Kidney epithelial cell (primary cell): ENCODE measurements at regions not wholly inside any gene's neighbourhood (a gene's known extent, or its start where the extent isn't known, plus 50 kb on each side); places are given as distances from the start of the nearest gene placed in this dataset.

Experiments
- DNase-seq: peaks from one replicate; pipeline ENCODE4 v3.0.0-alpha.2; 2010; ENCODE audit warnings: low read depth
- H3K27me3 ChIP-seq: 2 replicates; pipeline ENCODE4 v1.6.0; 2011; ENCODE audit warnings: low read length; ENCODE audit not compliant: control insufficient read depth, insufficient read depth
- H3K36me3 ChIP-seq: 2 replicates; pipeline ENCODE4 v1.5.1; 2011; ENCODE audit warnings: low read length; ENCODE audit not compliant: control insufficient read depth, insufficient read depth
- H3K4me3 ChIP-seq: 2 replicates; pipeline ENCODE4 v1.5.1; 2011; ENCODE audit warnings: low read depth, mild to moderate bottlenecking, control low read depth, low read length
- CTCF ChIP-seq: IDR thresholded peaks from 2 replicates; pipeline ENCODE4 v1.5.1; 2011; ENCODE audit warnings: mild to moderate bottlenecking, moderate library complexity, low read length, control low read depth, inconsistent platforms; ENCODE audit not compliant: insufficient read depth, poor library complexity, severe bottlenecking

- H3K36me3 ChIP-seq, result no peaks in the 10 kb centered on the region
- H3K4me3 ChIP-seq, result no peak overlapping the region
- no peak for DNase-seq
- H3K27me3 ChIP-seq, result no peaks in the 10 kb centered on the region
- TF ChIP-seq CTCF, result no peak
Measured at GRCh38 chr19:31626941-31627340, 277.7 kb upstream of the TSHZ3 start.

DNA sequence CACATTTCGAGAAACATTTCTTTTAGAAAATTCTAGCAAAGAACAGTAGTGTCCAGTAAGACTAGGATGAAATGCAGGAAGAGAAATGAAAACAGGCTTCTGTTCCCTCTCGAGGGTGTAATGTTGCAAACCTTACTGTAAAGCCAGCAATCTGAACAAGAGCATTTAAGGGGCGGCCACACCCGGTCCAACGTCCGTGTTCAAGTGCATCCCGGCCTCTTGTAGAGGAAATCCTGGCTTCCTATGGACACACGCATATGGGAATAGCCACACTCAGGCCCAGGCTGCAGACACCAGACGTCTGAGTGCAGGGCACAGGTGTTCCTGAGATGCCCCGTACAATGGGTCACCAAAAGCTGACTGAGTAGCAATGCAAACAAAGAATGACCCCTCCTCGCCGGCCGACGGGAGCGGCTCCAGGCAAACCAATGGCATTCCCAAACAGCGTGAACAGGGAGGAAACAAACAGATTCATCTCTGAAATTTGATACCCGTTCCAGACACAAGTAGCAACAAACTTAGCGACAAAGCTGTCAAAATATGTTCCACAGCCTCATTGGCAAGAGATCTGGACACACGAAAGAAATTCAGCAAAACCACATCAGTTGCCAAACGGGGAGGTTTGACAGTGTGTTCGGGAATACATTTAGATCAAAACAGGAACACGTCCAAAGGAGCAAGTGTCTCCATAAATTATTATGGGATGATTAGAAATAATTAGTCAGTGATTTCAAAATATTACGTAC is 278.6 kb upstream of the TSHZ3 start:
- H3K36me3 ChIP-seq, result no peaks in the 10 kb centered on the region
- no peak for DNase-seq
- no peak for TF ChIP-seq CTCF
- no peak overlapping the region for H3K4me3 ChIP-seq
- no peaks in the 10 kb centered on the region for H3K27me3 ChIP-seq

GRCh38 chr19:31629579-31630363 is 280.5 kb upstream of the TSHZ3 start:
- no peak for DNase-seq
- Histone ChIP-seq H3K36me3 (no peaks in the 10 kb centered on the region), H3K4me3 (no peak overlapping the region), H3K27me3 (no peaks in the 10 kb centered on the region)
- TF ChIP-seq CTCF, result no peak

DNA sequence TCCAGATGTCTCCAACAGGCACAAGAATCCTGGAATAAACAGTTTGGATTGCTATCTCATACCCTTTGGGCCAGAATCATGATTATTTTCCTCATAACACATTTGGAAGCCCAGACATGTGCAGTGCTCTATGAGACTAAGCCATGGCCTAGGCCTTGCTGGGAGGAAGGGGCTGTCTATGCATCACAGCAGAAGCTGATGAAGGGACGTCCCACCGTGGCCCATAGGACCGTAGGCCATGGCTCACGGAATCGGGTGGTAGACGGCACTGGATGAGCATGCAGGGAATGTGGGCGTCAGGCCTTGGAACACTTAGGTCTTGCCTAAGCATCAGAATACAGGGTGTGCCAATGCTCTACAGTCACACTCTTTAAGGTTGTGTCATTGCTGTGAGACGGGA is 283.8 kb upstream of the TSHZ3 start:
- H3K4me3 ChIP-seq, result no peak overlapping the region
- no peak for DNase-seq
- TF ChIP-seq CTCF, result no peak
- H3K36me3 ChIP-seq, result no peaks in the 10 kb centered on the region
- H3K27me3 ChIP-seq, result no peaks in the 10 kb centered on the region

GRCh38 chr19:31639306-31639705 is 290.1 kb upstream of the TSHZ3 start:
- peak; percentile 31 for DNase-seq
- Histone ChIP-seq H3K36me3 (no peaks in the 10 kb centered on the region), H3K27me3 (no peaks in the 10 kb centered on the region), H3K4me3 (no peak overlapping the region)
- TF ChIP-seq CTCF, result no peak

- Histone ChIP-seq H3K4me3 (no peak overlapping the region), H3K36me3 (no peaks in the 10 kb centered on the region), H3K27me3 (no peaks in the 10 kb centered on the region)
- peak; percentile 7 for DNase-seq
- no peak for TF ChIP-seq CTCF
Measured at GRCh38 chr19:31641591-31641990, 292.4 kb upstream of the TSHZ3 start.
